ENCODE measurements at regions not wholly inside any gene's neighbourhood (a gene's known extent, or its start where the extent isn't known, plus 50 kb on each side); places are given as distances from the start of the nearest gene placed in this dataset.

GRCh38 chr17:70454377-70454776 is 285.0 kb downstream of the KCNJ2 start:
- no peak for TF ChIP-seq CTCF (IDR thresholded peaks at IDR 0.05; ENCODE audit: unreplicated experiment)
- H3K27me3 Mint-ChIP-seq (ENCODE audit: insufficient read depth, unreplicated experiment) = no peaks in the 10 kb centered on the region

GRCh38 chr17:70454908-70455307 is 285.6 kb downstream of the KCNJ2 start:
- CTCF ChIA-PET = interaction anchor here (0.9 kb wide), 1 partner anchor 10 kb away, joined by 4 read pairs; no protein-coding TSS in a partner anchor
- Mint-ChIP-seq H3K27me3 (ENCODE audit: insufficient read depth, unreplicated experiment) (no peaks in the 10 kb centered on the region), H3K9me3 (ENCODE audit: unreplicated experiment) (no peaks in the 10 kb centered on the region), H3K4me1 (ENCODE audit: insufficient read depth, unreplicated experiment) (no peaks in the 10 kb centered on the region), H3K27ac (ENCODE audit: low read depth, unreplicated experiment) (no peak overlapping the region), H3K36me3 (ENCODE audit: insufficient read depth, unreplicated experiment) (no peaks in the 10 kb centered on the region), H3K4me3 (ENCODE audit: unreplicated experiment) (no peak overlapping the region)
- DNase-seq (ENCODE audit: unreplicated experiment) = no peak
- BruUV-seq (replicated peaks) = no TSS peak
- intact Hi-C loops (cut with micrococcal nuclease) = no loop called here
- POLR2A ChIA-PET = interaction anchor here (0.7 to 0.9 kb wide), 2 partner anchors 9 to 10 kb away, joined by 3 read pairs; no protein-coding TSS in a partner anchor
- TF ChIP-seq CTCF (IDR thresholded peaks at IDR 0.05; ENCODE audit: unreplicated experiment) = no peak

More at GRCh38 chr17:70454377-70454776, 285.0 kb downstream of the KCNJ2 start:
- no peaks in the 10 kb centered on the region for H3K9me3 Mint-ChIP-seq (ENCODE audit: unreplicated experiment)
- H3K36me3 Mint-ChIP-seq (ENCODE audit: insufficient read depth, unreplicated experiment) = no peaks in the 10 kb centered on the region
- intact Hi-C loops (cut with micrococcal nuclease) = no loop called here
- H3K27ac Mint-ChIP-seq (ENCODE audit: low read depth, unreplicated experiment) = no peak overlapping the region
- H3K4me3 Mint-ChIP-seq (ENCODE audit: unreplicated experiment) = no peak overlapping the region
- POLR2A ChIA-PET = interaction anchor here (0.7 kb wide), 1 partner anchor 258 kb away, joined by 3 read pairs; no protein-coding TSS in a partner anchor
- BruUV-seq (replicated peaks) = no TSS peak
- no peaks in the 10 kb centered on the region for H3K4me1 Mint-ChIP-seq (ENCODE audit: insufficient read depth, unreplicated experiment)
- CTCF ChIA-PET = no interaction called here
- no peak for DNase-seq (ENCODE audit: unreplicated experiment)

- Mint-ChIP-seq H3K9me3 (ENCODE audit: unreplicated experiment) (no peaks in the 10 kb centered on the region), H3K4me3 (ENCODE audit: unreplicated experiment) (no peak overlapping the region), H3K4me1 (ENCODE audit: insufficient read depth, unreplicated experiment) (no peaks in the 10 kb centered on the region), H3K27ac (ENCODE audit: low read depth, unreplicated experiment) (no peak overlapping the region), H3K27me3 (ENCODE audit: insufficient read depth, unreplicated experiment) (no peaks in the 10 kb centered on the region), H3K36me3 (ENCODE audit: insufficient read depth, unreplicated experiment) (no peaks in the 10 kb centered on the region)
- BruUV-seq (replicated peaks) = no TSS peak
- no peak for TF ChIP-seq CTCF (IDR thresholded peaks at IDR 0.05; ENCODE audit: unreplicated experiment)
- ChIA-PET CTCF (interaction anchor here (0.8 kb wide), 1 partner anchor 9 kb away, joined by 4 read pairs; no protein-coding TSS in a partner anchor), POLR2A (interaction anchor here (0.6 to 1.4 kb wide), 3 partner anchors 10 to 1128 kb away, joined by 3 to 4 read pairs (median 3); no protein-coding TSS in a partner anchor)
- intact Hi-C loops (cut with micrococcal nuclease) = no loop called here
- DNase-seq (ENCODE audit: unreplicated experiment) = no peak
Measured at GRCh38 chr17:70464995-70465394, 295.7 kb downstream of the KCNJ2 start.

- no peak for DNase-seq (ENCODE audit: unreplicated experiment)
- ChIA-PET CTCF (no interaction called here), POLR2A (no interaction called here)
- no peak overlapping the region for H3K27ac Mint-ChIP-seq (ENCODE audit: low read depth, unreplicated experiment)
- H3K9me3 Mint-ChIP-seq (ENCODE audit: unreplicated experiment) = no peaks in the 10 kb centered on the region
- H3K4me1 Mint-ChIP-seq (ENCODE audit: insufficient read depth, unreplicated experiment) = no peaks in the 10 kb centered on the region
- no peaks in the 10 kb centered on the region for H3K27me3 Mint-ChIP-seq (ENCODE audit: insufficient read depth, unreplicated experiment)
- H3K36me3 Mint-ChIP-seq (ENCODE audit: insufficient read depth, unreplicated experiment) = no peaks in the 10 kb centered on the region
- no peak overlapping the region for H3K4me3 Mint-ChIP-seq (ENCODE audit: unreplicated experiment)
- BruUV-seq (replicated peaks) = no TSS peak
- intact Hi-C loops (cut with micrococcal nuclease) = no loop called here
- TF ChIP-seq CTCF (IDR thresholded peaks at IDR 0.05; ENCODE audit: unreplicated experiment) = no peak
Measured at GRCh38 chr17:70468661-70469060, 299.3 kb downstream of the KCNJ2 start.

All from MCF 10A (cell line).